ENCODE measurements at regions not wholly inside any gene's neighbourhood (a gene's known extent, or its start where the extent isn't known, plus 50 kb on each side); places are given as distances from the start of the nearest gene placed in this dataset.

DNA sequence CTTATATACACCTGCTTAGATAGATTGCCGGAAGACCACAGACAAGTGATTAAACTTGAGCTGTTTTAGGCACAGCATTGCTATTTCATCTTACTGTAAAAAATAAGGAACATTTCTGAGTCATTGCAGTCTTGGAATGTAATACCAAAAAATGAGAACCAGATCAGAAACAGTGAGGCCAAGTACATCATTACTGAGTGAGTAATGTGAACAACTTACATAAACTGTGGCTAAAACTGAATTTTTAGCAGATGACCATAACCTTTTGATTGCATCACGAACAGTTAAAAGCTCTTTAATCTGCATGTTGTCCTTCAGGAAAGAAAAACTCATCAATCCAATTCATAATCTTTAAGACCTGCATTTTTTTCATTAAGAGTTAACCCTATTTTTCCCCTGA, 157.1 kb upstream of the FGF10 start:
- TF ChIP-seq, protein P1, sequence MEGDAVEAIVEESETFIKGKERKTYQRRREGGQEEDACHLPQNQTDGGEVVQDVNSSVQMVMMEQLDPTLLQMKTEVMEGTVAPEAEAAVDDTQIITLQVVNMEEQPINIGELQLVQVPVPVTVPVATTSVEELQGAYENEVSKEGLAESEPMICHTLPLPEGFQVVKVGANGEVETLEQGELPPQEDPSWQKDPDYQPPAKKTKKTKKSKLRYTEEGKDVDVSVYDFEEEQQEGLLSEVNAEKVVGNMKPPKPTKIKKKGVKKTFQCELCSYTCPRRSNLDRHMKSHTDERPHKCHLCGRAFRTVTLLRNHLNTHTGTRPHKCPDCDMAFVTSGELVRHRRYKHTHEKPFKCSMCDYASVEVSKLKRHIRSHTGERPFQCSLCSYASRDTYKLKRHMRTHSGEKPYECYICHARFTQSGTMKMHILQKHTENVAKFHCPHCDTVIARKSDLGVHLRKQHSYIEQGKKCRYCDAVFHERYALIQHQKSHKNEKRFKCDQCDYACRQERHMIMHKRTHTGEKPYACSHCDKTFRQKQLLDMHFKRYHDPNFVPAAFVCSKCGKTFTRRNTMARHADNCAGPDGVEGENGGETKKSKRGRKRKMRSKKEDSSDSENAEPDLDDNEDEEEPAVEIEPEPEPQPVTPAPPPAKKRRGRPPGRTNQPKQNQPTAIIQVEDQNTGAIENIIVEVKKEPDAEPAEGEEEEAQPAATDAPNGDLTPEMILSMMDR (IDR thresholded peaks at IDR 0.05), result no peak
- TF ChIP-seq ZFX (IDR thresholded peaks at IDR 0.05; ENCODE audit: borderline replicate concordance), result no peak

Data from 22Rv1 (cell line).